GM12891 (cell line): ENCODE measurements at regions not wholly inside any gene's neighbourhood (a gene's known extent, or its start where the extent isn't known, plus 50 kb on each side); places are given as distances from the start of the nearest gene placed in this dataset.
"Not testable (repeated sequence)": the region's sequence is repeated elsewhere in the genome, so short reads cannot be mapped to it uniquely, and the experiment has no call there.

Source experiments
- POLR2A ChIP-seq: IDR thresholded peaks from 2 replicates; pipeline ENCODE4 v1.6.1; 2011; ENCODE audit warnings: low read depth, low read length, control low read depth
- TAF1 ChIP-seq: IDR thresholded peaks from 2 replicates; pipeline ENCODE4 v1.6.1; 2011; ENCODE audit warnings: low read depth, low read length, control low read depth

- TF ChIP-seq POLR2A, TAF1: not testable (repeated sequence)
Observed at GRCh38 chr4:188349569-188349968, 210.3 kb downstream of the TRIML1 start.
